Left renal cortex interstitium (tissue), 4 donors: ENCODE measurements at regions not wholly inside any gene's neighbourhood (a gene's known extent, or its start where the extent isn't known, plus 50 kb on each side); places are given as distances from the start of the nearest gene placed in this dataset.

Experiments used
- DNase-seq, 4 donors: peaks; one replicate each; pipeline ENCODE4 v3.0.0-alpha.2; 2013; ENCODE audit warnings: low read depth in 4 of 4, low spot score in 2 of 4, missing footprints in 1 of 4

DNA sequence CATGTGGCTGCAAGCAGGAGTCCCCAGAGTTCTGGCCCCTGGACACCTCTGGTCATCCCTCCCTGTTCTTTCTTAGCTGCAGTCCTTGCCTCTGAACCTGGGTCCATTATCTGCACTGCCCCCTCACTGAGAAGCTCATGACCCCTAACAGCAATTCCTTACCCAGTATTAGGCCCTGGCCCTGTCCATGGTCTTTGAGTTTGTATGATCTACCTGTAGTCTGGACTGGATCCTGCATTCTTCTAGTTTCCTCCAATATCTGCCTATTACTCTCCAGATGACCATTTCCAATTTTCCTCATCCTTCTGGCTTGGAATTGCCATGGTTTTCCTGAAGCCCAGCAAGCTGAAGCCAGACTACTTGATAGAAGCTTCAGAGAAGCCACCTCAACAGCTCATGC is 302.4 kb upstream of the HS6ST1 start:
- no peak for DNase-seq

DNA sequence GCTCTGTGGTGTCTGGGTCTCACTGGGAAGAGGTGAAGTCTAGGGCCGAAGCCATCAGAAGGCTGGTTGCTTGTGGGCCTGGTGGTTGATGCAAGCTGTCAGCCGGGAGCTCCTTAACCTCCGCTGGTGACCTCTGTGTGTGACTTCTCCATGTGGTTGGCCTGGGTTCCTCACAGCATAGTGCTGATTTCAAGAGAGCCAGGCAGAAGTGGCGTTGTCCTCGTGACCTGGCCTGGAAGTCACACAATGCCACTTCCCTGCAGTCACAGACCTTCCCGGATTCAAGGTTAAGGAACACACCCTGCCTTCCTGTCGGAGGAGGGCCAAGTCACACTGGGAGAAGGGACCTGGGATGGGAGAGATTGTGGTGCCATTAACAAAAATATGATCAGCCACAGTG is 303.7 kb upstream of the HS6ST1 start:
- no peak for DNase-seq

DNA sequence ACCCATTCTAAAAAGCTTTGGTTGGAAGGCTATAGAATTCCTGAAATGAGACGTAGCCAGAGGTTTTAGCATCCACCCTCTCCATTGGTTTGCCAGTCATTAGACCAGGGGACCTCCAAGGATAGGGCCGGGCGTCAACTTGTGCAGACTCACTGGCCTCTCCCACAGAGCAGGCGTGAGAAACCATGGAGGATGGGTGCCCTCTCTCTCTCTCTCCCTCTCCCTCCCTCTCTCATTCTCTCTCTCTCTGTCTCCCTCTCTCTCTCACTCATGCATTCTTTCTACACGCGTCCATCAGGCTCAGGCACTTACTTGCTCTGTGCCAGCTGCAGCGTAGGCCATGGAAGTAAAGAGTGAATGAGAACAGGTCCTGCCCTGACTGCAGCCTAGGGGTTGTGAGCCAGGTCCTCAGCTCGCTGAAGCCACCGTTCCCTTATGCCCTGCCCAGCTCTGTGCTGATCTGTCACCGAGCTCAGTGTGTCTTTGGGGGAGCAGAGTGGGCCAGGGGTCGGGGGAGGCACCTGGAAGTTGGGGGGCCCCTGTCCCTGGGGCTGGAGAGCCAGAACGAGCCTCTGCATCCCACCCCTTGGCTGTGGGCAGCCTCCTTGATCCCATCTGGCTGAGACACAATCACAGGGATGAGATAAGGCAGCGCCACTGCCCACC is 304.4 kb upstream of the HS6ST1 start:
- DNase-seq, result no peak

DNA sequence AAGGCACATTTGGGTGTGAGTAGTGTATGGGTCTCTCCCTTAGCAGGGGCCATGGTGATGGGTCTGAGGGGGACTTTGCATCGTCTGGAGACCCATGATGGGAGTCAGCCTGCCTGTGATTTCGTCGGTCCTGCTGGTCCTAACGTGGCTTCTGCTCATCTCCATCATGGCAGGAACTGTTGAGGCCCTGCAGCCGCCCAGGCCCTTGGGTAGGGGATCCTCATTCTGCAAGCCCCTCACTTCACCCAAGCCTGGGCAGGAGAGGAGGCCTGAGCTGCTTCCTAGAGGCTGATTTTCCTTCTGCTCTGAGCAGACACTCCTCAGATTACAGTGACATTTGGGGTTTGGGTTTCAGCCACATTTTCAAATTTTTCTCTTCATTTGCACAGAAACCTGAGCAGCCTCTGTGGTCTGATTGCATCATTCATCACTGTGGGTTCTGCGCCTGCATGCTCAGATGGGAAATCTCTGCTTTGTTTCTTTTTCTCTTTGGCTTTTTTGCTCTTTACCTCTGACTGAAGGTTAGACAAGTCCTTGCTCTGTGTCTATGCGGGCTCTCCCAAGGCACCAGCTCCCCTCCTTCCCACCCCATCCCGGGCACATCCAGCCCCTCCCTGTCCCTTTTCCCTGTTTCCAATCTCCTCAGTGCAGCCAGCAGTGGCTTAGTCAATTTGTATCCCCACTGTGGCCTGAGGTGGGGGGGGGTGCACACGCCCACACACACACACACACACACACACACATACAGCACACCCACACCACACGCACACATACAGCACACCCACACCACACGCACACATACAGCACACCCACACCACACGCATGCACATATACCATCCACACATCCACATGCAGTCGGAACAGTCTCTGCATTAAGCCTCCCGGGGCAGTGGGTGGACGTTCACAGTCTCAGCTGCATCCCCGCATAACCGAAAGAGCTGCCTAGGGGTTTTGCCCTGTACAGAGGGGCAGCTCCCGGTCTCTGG is 305.4 kb upstream of the HS6ST1 start:
- DNase-seq, result no peak

DNA sequence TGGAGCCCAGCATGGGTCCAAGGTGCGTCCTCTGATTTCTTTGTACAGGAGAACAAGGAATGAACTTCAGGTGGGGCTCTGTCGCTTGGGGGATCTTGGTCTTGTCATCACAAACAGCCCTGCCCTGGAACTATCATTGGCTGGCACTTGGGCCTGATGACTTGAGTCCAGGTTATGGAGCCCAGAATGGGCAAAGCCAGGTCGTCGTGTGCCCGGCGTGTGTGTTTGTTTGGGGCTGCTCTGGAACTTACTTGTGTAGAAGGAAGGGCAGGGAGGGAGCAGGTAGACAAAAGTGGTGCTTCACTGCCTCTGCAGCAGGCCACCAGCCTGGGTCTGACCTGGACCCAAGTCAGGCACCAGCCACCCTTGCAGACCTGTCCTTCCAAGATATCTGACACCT is 306.3 kb upstream of the HS6ST1 start:
- DNase-seq, result no peak

DNA sequence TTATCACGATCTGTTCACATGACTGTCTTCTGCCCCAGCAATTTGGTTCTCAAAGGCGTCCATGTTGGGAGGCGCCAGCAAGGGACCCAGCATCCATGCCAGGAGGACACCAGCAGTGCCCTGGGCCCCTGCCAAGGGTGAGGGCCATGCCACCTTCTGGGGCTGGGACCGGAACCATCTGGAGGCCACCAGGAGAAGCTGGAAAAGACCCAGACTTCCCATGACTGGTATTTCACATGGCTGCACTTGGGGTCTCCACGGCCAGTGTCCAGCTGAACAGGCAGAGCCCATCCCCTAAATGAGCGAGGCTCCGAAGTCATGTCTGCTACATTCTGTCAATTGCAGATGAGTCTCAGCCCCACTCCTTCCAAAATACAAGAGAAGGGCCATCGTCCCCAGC is 306.8 kb upstream of the HS6ST1 start:
- DNase-seq, result no peak

DNA sequence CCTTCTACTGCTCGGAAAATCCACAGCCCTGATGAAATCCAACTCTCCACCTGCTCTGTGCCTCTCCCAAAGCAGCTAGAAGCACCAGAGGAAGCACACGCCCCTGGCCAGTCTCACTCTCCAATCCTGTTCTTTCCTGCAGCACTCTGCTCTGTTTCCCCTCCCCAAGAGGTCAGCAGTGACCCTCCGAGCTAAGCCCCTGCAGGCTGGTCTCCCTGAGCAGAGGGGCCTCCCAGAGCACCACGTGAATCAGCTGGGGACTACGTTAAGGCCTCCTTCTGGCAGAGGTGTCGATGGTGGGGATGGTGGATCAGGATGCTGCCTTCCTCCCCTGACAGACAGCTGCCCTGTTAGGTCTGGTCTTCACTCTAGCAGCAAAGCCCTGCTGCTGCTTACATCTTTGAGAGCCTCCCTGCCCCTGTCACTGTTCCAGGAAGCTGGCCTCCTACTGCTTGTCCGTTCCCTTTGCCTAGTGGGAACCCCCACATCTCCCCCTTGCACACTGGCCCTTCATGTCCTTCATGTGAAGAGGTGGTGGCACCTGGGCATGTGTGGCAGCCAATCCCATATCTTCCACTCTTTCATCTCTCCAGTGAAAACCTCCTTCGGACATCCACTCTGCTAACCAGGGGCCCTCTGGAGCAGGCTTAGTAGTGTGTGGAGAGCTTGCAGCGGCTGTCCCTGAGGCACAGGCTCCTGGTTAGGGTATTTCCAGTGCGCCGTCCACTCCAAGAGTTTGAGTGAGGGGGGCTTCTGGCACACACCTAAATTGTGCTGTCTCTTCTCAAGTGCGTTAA is 307.5 kb upstream of the HS6ST1 start:
- DNase-seq, result no peak

DNA sequence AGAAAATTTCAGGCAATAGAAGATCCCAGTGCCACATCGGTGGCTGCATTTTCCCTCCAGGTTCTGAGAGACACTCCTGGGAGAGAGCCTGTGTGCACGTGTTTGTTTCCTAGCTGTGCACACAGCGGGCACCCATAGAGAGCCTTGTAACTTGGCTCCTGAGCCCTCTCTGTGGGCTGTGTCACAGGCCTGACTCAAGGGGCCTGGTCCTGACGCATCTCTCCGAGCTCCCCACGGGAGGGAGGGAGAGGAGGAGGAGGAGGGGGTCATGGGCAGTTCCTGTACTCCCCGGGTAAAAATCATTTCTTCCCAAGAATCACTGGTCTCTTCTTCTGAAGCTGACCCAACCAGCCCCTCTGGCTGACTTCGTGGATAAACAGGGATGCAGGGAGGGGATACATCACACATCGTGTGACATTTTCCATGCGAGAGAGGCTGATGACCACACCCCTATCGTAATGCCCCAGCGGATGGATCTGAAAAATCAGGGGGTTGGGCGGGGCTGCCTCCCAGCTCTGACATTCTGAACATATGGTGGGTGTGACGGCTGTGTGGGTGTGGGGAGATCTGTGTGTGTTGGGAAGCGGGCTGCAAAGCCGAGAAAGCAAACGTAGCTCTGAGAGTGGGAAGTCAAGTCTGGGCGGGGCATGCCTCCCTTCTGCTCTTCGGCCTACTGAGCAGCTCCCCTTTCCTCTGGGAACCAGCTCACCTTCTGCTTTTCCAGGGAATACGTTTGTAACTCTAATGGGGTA is 308.3 kb upstream of the HS6ST1 start:
- DNase-seq, result no peak

DNA sequence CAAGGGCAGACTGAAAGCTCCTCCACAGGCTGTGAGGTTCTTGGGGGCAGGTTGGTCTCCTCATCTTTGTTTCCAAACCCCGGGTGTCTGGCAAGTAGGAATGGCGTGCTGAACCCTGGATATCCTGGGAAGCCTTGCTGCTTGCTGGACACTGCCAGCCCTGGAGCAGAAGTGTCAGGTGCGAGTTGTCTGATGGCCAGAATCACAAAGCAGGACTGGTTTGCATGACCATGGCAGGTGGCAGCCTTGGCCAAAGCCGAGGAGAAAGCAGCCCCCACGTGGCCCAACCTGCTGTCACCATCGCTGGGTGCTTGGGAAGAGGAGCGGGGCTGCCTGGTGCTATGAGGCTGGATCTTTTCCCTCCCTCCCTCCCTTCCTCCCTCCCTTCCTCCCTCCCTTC is 309.5 kb upstream of the HS6ST1 start:
- DNase-seq, result no peak

DNA sequence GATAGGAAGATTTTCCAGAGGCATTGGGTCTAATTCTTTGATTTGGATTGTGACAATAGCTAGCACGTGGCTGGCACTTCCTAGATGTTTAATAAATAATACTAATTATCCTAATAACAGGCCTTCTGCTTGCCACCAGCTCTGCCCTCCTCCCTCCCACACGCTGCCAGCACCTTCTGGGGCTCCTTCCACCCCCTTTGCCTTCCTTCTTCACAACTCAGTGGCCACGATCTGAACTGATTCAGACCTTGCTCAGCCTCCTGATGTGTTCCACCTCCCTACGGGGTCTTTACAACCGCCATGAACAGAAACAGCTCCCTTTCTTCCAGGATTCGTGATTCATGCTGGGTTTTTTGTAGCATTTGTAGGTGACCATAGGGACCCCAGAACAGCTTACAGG is 310.3 kb upstream of the HS6ST1 start:
- DNase-seq, result no peak

DNA sequence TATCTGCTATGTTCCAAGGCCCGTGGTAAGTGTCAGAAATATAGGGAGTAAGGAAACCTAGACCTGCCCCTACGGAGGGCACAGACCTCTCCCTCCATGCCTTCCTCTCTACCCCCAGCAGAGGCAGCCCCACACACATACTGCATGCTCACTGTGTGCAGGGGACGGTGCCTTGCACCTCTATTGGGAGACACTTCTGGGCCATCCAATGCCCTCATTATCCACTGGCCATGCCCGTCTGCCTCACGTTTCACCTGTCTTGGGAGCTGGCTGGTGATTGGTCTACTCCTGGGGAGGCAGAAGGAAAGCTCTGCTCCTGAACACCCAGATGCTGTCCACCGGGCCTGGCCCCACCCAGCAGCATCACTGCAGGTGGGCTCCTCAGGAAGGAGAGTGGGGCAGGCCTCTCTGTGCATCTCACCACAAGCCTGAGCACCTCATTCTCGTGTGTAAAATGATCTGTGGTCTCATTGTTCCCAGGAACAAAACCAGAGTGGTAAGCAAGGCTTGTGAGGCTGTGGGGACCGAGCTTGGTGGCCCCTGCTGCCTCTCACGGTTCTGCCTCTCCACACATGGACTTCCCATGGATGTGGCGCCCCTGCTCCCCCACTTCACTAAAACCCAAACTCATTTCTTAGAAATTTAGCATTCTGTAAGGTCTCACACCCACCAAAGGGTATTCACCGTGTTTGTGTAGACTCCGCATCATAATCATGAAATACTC is 312.5 kb upstream of the HS6ST1 start:
- no peak for DNase-seq

DNA sequence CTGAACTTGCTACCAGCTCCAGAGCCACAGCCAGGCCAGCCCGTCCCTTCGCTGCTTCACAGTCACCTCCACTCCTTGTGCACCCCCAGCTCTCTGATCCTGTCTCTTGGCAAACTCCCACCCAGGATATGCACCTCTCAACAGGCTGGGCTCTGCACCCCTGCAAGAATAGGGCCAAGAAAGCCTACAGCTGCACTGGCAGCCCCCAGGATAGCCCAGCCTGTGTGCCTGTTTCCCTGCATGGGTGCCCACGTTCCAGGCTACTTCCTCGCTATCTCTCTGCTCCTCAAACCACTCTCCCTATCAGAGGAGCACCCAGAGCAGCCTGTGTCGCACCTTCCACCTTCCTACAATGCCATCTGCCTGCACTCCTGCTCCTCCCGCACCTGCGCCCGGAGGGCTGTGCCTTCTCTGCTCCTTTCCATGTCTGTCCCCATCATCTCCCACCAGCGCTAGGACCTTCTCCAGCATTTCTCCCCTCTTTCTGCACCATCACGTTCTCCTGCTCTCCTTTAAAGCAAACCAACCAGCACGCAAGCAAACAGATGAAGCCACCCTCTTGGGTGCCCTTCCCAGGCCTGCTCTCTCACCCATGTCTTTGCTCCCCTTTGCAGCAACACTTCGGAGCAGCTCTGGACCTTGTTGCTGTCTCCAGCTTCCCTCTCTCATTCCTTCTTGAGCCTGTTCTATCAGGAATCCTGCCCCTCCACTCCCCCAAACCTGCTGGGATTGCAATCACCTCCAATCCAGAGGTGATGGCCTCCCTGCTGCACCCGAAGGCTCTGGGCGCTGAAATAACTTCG is 313.2 kb upstream of the HS6ST1 start:
- DNase-seq, result no peak

DNA sequence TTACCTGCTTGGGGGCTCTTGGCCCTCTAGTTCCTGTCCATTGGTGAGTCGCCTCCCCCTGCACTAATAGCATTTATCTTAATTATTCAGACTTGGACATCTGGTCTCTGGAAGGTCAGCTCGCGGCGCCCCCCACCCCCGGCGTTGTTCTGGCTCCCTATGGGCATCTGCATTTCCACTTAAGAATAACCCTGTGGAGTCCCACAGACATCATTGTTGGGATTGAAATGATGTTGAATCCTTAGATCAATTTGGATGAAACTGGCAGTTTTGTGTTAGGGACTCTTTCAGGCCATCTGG is 313.8 kb upstream of the HS6ST1 start:
- DNase-seq, result no peak

DNA sequence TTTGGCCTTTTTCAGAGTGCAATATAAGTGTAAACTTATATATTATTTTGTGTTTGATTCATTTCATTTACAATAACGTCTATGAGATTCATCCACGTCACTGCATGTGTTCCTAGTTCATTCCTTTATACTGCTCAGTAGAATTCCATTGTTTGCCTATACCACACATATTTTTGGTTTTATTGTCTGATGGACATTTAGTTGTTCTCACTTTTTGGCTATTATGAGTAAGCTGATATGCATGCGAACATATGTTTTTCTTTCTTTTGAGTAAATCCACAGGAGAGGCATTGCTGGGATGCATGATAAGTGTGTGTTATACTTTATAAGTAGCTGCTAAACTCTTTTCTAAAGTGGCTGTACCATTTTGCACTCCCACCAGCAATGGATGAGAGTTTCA is 314.8 kb upstream of the HS6ST1 start:
- DNase-seq, result no peak

DNA sequence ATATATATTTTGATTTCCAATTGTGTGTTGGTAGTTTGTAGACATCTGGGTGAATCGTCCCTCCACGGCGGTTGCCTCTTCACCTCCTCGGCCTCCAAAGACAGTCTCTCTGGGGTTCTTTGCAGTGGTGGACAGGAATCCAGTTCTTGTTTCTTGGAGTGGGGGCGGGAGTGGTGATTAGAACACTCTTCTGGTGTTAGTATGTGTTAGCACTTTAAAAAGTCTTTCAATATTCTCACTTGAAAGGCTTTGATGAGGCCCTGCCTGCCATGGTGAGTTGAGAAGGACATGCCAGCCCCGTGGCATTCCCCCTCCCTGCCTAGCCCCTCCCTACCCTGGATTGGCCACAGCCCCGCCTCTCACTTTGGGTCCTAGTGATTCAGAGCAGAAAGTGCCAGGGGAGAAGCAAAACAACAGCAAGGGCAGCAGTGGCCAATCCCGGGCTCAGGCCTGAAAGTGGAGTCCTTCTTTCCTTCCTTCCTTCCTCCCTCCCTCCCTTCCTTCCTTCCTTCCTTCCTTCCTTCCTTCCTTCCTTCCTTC is 316.8 kb upstream of the HS6ST1 start:
- DNase-seq, result no peak

DNA sequence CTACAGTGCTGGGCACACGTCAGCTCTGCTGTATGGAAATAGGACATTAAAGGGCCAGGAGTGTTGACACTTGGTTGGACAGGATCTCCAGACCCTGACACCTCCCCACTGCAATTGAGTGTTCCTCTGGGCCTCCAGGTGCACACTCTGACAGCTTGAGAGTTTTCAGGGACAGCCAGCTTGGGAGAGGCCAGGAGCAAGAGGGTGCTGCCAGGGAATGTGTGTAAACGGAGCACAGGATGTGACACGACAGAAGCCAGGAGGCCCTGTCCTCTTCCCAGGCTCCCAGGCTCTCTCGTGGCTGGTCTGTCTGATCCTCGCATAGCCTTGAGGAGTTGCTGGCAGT is 318.1 kb upstream of the HS6ST1 start:
- DNase-seq, result no peak

DNA sequence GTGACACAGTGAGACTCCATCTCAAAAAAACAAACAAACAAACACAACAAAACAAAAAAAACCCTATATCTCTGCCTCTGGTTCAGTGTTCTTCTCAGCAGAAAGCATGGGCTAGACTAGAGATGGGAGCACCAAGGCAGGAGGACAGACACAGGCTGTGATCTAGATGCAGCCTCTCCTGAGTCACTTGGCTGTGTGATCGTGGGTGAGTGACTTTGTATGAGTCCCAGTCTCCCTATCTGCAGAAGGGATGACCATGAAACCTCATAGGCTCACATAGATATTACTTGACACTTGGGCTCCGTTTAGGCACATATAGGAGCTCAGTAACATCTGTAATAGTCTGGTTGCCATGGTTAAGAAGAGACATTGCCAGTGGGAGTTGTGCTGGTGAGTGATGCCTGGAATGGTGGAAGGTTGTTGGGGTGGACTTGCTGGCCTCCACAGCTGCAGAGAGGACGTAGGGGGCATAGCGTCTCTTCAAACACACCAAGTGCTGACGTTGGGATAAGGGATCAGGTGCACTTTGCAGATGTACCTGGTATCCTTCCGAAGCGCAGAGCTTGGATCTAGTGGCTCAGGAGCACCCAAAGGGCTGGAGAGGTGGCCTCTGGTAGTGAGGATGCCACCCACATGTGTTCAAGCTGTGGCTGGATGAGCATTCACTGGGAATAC is 318.9 kb upstream of the HS6ST1 start:
- DNase-seq, result no peak

DNA sequence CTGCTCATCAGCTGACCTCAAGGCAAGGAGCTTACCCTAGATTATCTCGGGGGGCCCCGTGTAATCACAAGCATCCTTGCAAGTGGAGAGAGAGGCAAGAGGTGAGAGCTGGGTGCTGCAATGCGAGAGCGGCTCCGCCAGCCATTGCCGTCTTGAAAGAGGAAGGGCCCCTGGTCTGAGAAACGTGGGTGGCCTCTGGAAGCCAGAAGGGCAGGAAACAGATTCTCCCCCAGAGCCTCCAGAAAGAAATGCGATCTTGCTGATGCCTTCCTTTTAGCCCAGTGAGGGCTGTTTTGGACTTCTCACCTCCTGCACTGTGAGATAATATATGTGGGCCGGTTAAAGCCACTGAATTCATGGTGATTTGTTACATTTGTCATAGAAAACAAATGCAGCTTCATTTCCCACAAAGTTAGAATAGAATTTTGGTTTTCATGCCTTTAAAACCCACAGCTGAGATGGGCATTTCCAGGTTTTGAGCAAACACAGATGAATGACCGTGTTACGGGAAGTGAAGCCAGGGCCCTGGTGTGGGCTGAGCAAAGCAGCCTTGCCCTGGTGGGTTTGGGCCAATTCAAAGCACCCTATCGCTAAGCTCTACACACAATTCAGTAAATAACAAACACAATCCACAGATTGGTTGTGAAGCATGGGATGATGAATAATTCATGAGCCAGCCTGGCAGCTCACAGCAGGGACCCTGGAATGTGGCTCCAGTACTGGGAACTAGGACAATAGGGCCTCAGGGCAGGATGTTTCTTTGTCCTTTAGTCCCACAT is 319.9 kb upstream of the HS6ST1 start:
- peak in 1 of 4 donors; percentile 41 for DNase-seq
